ENCODE measurements at regions not wholly inside any gene's neighbourhood (a gene's known extent, or its start where the extent isn't known, plus 50 kb on each side); places are given as distances from the start of the nearest gene placed in this dataset.

DNA sequence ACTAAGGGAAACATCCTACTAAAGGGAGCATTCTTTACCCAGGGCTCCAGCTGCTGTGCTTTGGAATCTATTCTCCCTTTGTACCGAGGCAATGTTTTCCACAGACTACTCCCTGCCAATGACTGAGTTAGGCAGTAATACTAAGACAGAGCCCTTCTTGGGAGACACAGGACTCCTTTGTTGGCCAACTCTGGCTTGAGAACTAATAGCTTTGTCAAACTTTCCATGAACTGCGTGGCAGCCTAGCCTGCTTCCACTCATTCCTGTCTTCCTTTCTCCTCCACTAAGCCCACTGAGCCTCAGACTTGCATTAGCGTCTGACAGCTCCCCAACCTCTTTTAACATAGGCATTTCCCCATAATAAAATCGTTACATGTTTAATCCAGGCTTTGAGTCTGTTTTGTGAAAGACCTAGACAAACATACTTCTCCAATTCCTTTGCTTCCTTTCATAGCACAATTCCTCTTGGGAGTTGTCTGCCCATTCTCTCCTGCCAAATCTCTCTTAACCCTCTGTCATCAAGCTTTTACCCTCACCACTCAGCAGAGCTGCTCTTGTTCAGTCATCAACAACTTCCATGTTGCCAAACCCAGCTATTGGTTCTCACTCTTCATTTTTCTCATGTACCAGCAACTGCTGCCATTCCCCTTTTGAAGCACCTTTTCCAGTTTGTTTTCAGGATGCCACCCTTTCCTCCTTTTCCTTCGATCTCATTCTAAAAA lies 300.3 kb upstream of the IGFBP7 start:
- no peaks in the 10 kb centered on the region for H3K4me1 ChIP-seq (ENCODE audit: control insufficient read depth in 2 of 3, insufficient read depth in 2 of 3, low read depth in 1 of 3, low read length in 3 of 3)
- no peak for FAIRE-seq
- H3K27ac ChIP-seq (ENCODE audit: low read depth in 2 of 2, low read length in 2 of 2), result no peak overlapping the region
- H3K36me3 ChIP-seq (ENCODE audit: control insufficient read depth in 2 of 3, insufficient read depth in 3 of 3, low read length in 3 of 3), result no peaks in the 10 kb centered on the region
- no peak overlapping the region for H3K4me3 ChIP-seq (ENCODE audit: low read length in 3 of 3)
- TF ChIP-seq, protein P1, sequence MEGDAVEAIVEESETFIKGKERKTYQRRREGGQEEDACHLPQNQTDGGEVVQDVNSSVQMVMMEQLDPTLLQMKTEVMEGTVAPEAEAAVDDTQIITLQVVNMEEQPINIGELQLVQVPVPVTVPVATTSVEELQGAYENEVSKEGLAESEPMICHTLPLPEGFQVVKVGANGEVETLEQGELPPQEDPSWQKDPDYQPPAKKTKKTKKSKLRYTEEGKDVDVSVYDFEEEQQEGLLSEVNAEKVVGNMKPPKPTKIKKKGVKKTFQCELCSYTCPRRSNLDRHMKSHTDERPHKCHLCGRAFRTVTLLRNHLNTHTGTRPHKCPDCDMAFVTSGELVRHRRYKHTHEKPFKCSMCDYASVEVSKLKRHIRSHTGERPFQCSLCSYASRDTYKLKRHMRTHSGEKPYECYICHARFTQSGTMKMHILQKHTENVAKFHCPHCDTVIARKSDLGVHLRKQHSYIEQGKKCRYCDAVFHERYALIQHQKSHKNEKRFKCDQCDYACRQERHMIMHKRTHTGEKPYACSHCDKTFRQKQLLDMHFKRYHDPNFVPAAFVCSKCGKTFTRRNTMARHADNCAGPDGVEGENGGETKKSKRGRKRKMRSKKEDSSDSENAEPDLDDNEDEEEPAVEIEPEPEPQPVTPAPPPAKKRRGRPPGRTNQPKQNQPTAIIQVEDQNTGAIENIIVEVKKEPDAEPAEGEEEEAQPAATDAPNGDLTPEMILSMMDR (IDR thresholded peaks at IDR 0.05; ENCODE audit: borderline replicate concordance, extremely low read depth, insufficient read depth), result no peak
- H3K9me3 ChIP-seq (ENCODE audit: control insufficient read depth in 2 of 3, insufficient read depth in 1 of 3, low read length in 3 of 3), result no peaks in the 10 kb centered on the region
- no peak overlapping the region for H3K9ac ChIP-seq (ENCODE audit: low read length in 3 of 3)
- no peak for DNase-seq
- intact Hi-C loops (cut with DNase I), result no loop called here
- H3K27me3 ChIP-seq (ENCODE audit: control insufficient read depth, insufficient read depth, low read length), result no peaks in the 10 kb centered on the region

DNA sequence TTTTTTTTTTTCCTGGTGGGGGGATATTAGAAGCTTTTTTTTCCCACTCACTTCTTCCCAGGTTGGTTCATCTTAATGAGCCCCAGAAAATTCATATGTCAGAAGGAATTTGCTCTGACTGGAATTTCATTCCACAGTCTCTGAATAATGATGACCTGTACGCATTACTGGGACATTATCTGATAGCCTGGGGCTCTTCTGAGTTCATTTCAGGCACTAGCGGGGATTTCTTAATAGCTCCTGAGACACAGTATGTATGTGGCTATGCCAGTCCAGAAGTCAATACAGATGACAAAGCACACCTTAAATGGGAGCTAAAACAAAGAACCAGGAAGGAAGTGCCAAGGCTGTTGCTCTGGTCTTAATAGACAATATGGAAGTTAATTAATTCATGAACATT lies 295.2 kb upstream of the IGFBP7 start:
- intact Hi-C loops (cut with DNase I), result no loop called here
- Histone ChIP-seq H3K9ac (ENCODE audit: low read length in 3 of 3) (no peak overlapping the region), H3K36me3 (ENCODE audit: control insufficient read depth in 2 of 3, insufficient read depth in 3 of 3, low read length in 3 of 3) (no peaks in the 10 kb centered on the region), H3K4me1 (ENCODE audit: control insufficient read depth in 2 of 3, insufficient read depth in 2 of 3, low read depth in 1 of 3, low read length in 3 of 3) (no peaks in the 10 kb centered on the region), H3K4me3 (ENCODE audit: low read length in 3 of 3) (no peak overlapping the region), H3K9me3 (ENCODE audit: control insufficient read depth in 2 of 3, insufficient read depth in 1 of 3, low read length in 3 of 3) (no peaks in the 10 kb centered on the region), H3K27me3 (ENCODE audit: control insufficient read depth, insufficient read depth, low read length) (no peaks in the 10 kb centered on the region), H3K27ac (ENCODE audit: low read depth in 2 of 2, low read length in 2 of 2) (no peak overlapping the region)
- DNase-seq (no peak), FAIRE-seq (no peak)
- TF ChIP-seq, protein P1 (IDR thresholded peaks at IDR 0.05; ENCODE audit: borderline replicate concordance, extremely low read depth, insufficient read depth), result no peak

DNA sequence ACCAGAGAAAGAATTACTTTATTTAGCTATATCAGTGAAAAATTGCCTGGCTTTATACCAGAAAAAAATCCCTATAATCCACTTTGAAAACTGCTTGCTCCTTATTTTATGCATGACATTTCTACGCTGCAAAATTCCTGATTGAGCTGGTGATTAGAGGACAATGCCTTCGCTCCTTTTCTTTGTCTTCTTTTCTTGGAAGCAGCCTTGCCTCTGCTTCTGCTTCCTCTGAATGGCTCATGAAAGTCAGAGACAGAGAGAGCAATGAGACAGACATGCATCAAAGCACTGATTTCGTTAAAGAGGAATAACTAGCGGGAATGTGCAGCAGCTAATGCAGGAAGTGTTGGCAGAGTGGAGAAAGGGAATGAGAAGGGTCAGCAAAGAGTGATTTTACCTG lies 294.3 kb upstream of the IGFBP7 start:
- intact Hi-C loops (cut with DNase I), result no loop called here
- Histone ChIP-seq H3K36me3 (ENCODE audit: control insufficient read depth in 2 of 3, insufficient read depth in 3 of 3, low read length in 3 of 3) (no peaks in the 10 kb centered on the region), H3K9me3 (ENCODE audit: control insufficient read depth in 2 of 3, insufficient read depth in 1 of 3, low read length in 3 of 3) (no peaks in the 10 kb centered on the region), H3K4me3 (ENCODE audit: low read length in 3 of 3) (no peak overlapping the region), H3K27me3 (ENCODE audit: control insufficient read depth, insufficient read depth, low read length) (no peaks in the 10 kb centered on the region), H3K4me1 (ENCODE audit: control insufficient read depth in 2 of 3, insufficient read depth in 2 of 3, low read depth in 1 of 3, low read length in 3 of 3) (no peaks in the 10 kb centered on the region), H3K27ac (ENCODE audit: low read depth in 2 of 2, low read length in 2 of 2) (no peak overlapping the region), H3K9ac (ENCODE audit: low read length in 3 of 3) (no peak overlapping the region)
- TF ChIP-seq, protein P1 (IDR thresholded peaks at IDR 0.05; ENCODE audit: borderline replicate concordance, extremely low read depth, insufficient read depth), result no peak
- DNase-seq, result no peak
- no peak for FAIRE-seq

DNA sequence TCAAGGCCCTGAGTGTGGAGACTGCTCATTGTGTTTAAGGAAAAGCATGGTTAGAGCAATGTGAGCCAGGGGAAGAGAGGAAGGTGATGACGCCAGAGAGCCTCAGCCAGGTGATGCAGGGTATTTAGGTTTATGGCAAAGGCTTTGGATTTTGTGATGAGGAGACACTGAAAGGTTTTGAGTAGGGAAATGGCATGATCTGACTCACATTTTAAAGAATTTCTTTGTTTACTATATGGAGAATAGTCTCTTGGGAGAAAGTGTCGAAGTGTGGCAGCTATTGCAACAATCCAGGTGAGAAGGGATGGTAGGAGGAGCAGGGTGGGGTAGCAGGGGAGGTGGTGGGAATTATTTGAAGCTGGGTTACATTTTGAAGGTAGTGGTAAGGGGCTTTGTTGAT lies 293.4 kb upstream of the IGFBP7 start:
- DNase-seq (no peak), FAIRE-seq (no peak)
- H3K36me3 ChIP-seq (ENCODE audit: control insufficient read depth in 2 of 3, insufficient read depth in 3 of 3, low read length in 3 of 3), result no peaks in the 10 kb centered on the region
- no peaks in the 10 kb centered on the region for H3K27me3 ChIP-seq (ENCODE audit: control insufficient read depth, insufficient read depth, low read length)
- no peak overlapping the region for H3K27ac ChIP-seq (ENCODE audit: low read depth in 2 of 2, low read length in 2 of 2)
- no peak overlapping the region for H3K4me3 ChIP-seq (ENCODE audit: low read length in 3 of 3)
- H3K9me3 ChIP-seq (ENCODE audit: control insufficient read depth in 2 of 3, insufficient read depth in 1 of 3, low read length in 3 of 3), result no peaks in the 10 kb centered on the region
- no peak overlapping the region for H3K9ac ChIP-seq (ENCODE audit: low read length in 3 of 3)
- TF ChIP-seq, protein P1 (IDR thresholded peaks at IDR 0.05; ENCODE audit: borderline replicate concordance, extremely low read depth, insufficient read depth), result no peak
- no peaks in the 10 kb centered on the region for H3K4me1 ChIP-seq (ENCODE audit: control insufficient read depth in 2 of 3, insufficient read depth in 2 of 3, low read depth in 1 of 3, low read length in 3 of 3)
- intact Hi-C loops (cut with DNase I), result no loop called here

Data from kidney (tissue), 13 donors.